ENCODE measurements at regions not wholly inside any gene's neighbourhood (a gene's known extent, or its start where the extent isn't known, plus 50 kb on each side); places are given as distances from the start of the nearest gene placed in this dataset.

DNA sequence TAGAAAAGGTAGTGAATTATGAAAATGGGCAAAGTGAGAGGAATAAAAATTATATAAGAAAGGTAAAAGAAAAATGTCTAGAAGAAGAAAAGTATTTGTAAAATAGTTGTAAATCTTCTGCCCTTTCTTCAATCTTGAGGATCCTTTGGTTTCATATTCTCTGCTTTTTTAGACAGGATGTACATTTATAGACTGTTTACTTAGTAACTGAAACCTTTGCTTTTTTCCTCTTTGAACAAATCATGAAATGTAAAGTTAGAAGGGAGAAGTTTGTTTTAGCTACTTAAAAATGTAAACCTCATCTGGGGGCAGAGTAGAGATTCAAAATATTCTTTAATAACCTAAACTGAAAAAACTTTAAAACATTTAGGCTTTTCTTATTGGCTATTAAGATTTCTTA, 150.4 kb upstream of the ITGA4 start:
- no peak for TF ChIP-seq EP300 (IDR thresholded peaks at IDR 0.05)
- TF ChIP-seq, protein P1, sequence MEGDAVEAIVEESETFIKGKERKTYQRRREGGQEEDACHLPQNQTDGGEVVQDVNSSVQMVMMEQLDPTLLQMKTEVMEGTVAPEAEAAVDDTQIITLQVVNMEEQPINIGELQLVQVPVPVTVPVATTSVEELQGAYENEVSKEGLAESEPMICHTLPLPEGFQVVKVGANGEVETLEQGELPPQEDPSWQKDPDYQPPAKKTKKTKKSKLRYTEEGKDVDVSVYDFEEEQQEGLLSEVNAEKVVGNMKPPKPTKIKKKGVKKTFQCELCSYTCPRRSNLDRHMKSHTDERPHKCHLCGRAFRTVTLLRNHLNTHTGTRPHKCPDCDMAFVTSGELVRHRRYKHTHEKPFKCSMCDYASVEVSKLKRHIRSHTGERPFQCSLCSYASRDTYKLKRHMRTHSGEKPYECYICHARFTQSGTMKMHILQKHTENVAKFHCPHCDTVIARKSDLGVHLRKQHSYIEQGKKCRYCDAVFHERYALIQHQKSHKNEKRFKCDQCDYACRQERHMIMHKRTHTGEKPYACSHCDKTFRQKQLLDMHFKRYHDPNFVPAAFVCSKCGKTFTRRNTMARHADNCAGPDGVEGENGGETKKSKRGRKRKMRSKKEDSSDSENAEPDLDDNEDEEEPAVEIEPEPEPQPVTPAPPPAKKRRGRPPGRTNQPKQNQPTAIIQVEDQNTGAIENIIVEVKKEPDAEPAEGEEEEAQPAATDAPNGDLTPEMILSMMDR (IDR thresholded peaks at IDR 0.05): no peak
- TF ChIP-seq POLR2A (IDR thresholded peaks at IDR 0.05): no peak
